ENCODE measurements at regions not wholly inside any gene's neighbourhood (a gene's known extent, or its start where the extent isn't known, plus 50 kb on each side); places are given as distances from the start of the nearest gene placed in this dataset.

DNA sequence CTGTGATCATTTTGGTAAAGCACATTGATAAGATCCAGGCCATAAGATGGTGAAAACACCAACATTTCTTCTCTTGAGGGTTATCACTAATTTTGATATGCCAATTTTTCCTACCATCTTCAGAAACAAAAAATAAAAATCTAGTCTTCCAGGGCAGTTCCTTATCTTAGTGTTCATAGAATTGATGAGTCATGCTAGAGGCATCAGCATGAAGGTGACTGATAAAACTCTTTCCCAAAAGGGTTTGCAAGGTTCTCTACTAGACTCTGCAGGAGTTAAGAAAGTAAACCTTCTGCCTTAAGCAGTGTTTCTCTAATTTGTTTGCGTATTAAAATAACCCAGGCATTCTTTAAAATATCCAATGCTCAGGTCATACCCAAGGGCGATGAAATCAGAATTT lies 483.1 kb upstream of the CNTNAP2 start:
- Mint-ChIP-seq H3K36me3 (ENCODE audit: low read depth) (no peaks in the 10 kb centered on the region), H3K4me3 (no peak overlapping the region), H3K27me3 (no peaks in the 10 kb centered on the region), H3K4me1 (ENCODE audit: low read depth) (no peaks in the 10 kb centered on the region), H3K27ac (no peak overlapping the region), H3K9me3 (peaks cover 12% of the 10 kb centered on the region)
- DNase-seq, result no peak
- CTCF ChIA-PET, result no interaction called here
- no peak for ATAC-seq (ENCODE audit: poor library complexity)
- Histone ChIP-seq H3K4me3 (ENCODE audit: low read length) (no peak overlapping the region), H3K4me1 (ENCODE audit: insufficient read depth, low read length) (no peaks in the 10 kb centered on the region), H3K27me3 (ENCODE audit: control insufficient read depth in 1 of 2, insufficient read depth in 2 of 2, low read length in 2 of 2) (no peaks in the 10 kb centered on the region), H3K27ac (ENCODE audit: low read depth in 1 of 2, low read length in 2 of 2) (no peak overlapping the region), H3K36me3 (ENCODE audit: insufficient read depth, low read length) (no peaks in the 10 kb centered on the region), H3K9me3 (ENCODE audit: control insufficient read depth in 1 of 2, insufficient read depth in 1 of 2, low read length in 2 of 2) (peaks cover 0 to 15% of the 10 kb centered on the region in 2 experiments)
- POLR2A ChIA-PET, result no interaction called here
- TF ChIP-seq, protein P1, sequence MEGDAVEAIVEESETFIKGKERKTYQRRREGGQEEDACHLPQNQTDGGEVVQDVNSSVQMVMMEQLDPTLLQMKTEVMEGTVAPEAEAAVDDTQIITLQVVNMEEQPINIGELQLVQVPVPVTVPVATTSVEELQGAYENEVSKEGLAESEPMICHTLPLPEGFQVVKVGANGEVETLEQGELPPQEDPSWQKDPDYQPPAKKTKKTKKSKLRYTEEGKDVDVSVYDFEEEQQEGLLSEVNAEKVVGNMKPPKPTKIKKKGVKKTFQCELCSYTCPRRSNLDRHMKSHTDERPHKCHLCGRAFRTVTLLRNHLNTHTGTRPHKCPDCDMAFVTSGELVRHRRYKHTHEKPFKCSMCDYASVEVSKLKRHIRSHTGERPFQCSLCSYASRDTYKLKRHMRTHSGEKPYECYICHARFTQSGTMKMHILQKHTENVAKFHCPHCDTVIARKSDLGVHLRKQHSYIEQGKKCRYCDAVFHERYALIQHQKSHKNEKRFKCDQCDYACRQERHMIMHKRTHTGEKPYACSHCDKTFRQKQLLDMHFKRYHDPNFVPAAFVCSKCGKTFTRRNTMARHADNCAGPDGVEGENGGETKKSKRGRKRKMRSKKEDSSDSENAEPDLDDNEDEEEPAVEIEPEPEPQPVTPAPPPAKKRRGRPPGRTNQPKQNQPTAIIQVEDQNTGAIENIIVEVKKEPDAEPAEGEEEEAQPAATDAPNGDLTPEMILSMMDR (IDR thresholded peaks at IDR 0.05), result no peak
- intact Hi-C loops (cut with DNase I, micrococcal nuclease), result no loop called here

DNA sequence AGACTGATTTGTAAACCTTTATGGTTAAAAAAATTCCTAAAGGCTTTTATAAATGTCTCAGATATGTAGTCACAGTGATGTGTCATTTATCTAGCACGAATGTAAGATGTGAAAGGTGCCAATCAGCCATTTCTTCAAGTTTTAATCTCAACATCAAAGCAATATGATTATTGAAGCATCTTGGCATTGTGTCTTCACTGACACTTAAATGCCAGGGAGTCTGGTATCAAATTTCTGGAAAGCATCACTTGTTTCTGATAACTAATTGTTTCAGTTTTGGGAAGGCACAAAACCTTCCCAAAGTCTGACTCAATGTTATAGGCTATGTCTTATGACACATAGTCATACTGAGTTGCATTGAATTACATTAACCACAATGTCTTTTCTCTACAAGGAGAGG lies 492.0 kb upstream of the CNTNAP2 start:
- CTCF ChIA-PET, result no interaction called here
- DNase-seq, result no peak
- Mint-ChIP-seq H3K9me3 (no peaks in the 10 kb centered on the region), H3K4me3 (no peak overlapping the region), H3K27me3 (no peaks in the 10 kb centered on the region), H3K4me1 (ENCODE audit: low read depth) (no peaks in the 10 kb centered on the region), H3K36me3 (ENCODE audit: low read depth) (no peaks in the 10 kb centered on the region), H3K27ac (no peak overlapping the region)
- POLR2A ChIA-PET, result no interaction called here
- Histone ChIP-seq H3K9me3 (ENCODE audit: control insufficient read depth in 1 of 2, insufficient read depth in 1 of 2, low read length in 2 of 2) (no peaks in the 10 kb centered on the region), H3K4me1 (ENCODE audit: insufficient read depth, low read length) (no peaks in the 10 kb centered on the region), H3K36me3 (ENCODE audit: insufficient read depth, low read length) (no peaks in the 10 kb centered on the region), H3K4me3 (ENCODE audit: low read length) (no peak overlapping the region), H3K27ac (ENCODE audit: low read depth in 1 of 2, low read length in 2 of 2) (no peak overlapping the region), H3K27me3 (ENCODE audit: control insufficient read depth in 1 of 2, insufficient read depth in 2 of 2, low read length in 2 of 2) (no peaks in the 10 kb centered on the region)
- TF ChIP-seq, protein P1 (IDR thresholded peaks at IDR 0.05), result no peak
- intact Hi-C loops (cut with DNase I, micrococcal nuclease), result no loop called here
- no peak for ATAC-seq (ENCODE audit: poor library complexity)

DNA sequence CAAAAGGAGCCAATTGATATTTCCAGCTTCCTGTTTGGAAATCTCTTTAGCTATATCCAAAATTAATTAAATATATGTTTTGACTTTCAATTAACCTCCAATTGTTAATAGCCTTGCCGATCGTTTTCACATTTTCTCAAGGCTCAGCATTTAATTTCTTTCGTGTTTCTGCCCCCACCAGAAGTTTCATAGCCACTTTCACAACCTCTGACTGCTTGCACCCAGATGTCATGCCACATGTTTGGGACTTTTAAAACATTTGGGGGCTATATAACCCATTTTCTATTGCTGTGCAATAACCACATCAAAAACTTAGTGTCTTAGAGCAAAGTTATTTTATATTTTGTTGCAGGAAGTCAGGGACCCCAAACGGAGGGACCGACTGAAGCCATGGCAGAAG lies 510.6 kb upstream of the CNTNAP2 start:
- Histone ChIP-seq H3K4me3 (ENCODE audit: low read length) (no peak overlapping the region), H3K27ac (ENCODE audit: low read depth in 1 of 2, low read length in 2 of 2) (no peak overlapping the region), H3K36me3 (ENCODE audit: insufficient read depth, low read length) (no peaks in the 10 kb centered on the region), H3K27me3 (ENCODE audit: control insufficient read depth in 1 of 2, insufficient read depth in 2 of 2, low read length in 2 of 2) (no peaks in the 10 kb centered on the region), H3K4me1 (ENCODE audit: insufficient read depth, low read length) (no peaks in the 10 kb centered on the region), H3K9me3 (ENCODE audit: control insufficient read depth in 1 of 2, insufficient read depth in 1 of 2, low read length in 2 of 2) (no peaks in the 10 kb centered on the region)
- intact Hi-C loops (cut with DNase I, micrococcal nuclease), result no loop called here
- CTCF ChIA-PET, result interaction anchor here (0.7 to 0.8 kb wide), 2 partner anchors 21 to 1034 kb away, joined by 4 read pairs; no protein-coding TSS in a partner anchor
- Mint-ChIP-seq H3K4me1 (ENCODE audit: low read depth) (no peaks in the 10 kb centered on the region), H3K9me3 (peaks cover 12% of the 10 kb centered on the region), H3K36me3 (ENCODE audit: low read depth) (no peaks in the 10 kb centered on the region), H3K27me3 (no peaks in the 10 kb centered on the region), H3K27ac (no peak overlapping the region), H3K4me3 (no peak overlapping the region)
- POLR2A ChIA-PET, result no interaction called here
- DNase-seq (no peak), ATAC-seq (ENCODE audit: poor library complexity) (no peak)
- TF ChIP-seq, protein P1 (IDR thresholded peaks at IDR 0.05), result no peak
